Spinal cord (tissue), 9 donors: ENCODE measurements at regions not wholly inside any gene's neighbourhood (a gene's known extent, or its start where the extent isn't known, plus 50 kb on each side); places are given as distances from the start of the nearest gene placed in this dataset.
"Not testable (repeated sequence)": the region's sequence is repeated elsewhere in the genome, so short reads cannot be mapped to it uniquely, and the experiment has no call there.

Experiments
- DNase-seq, 6 donors: peaks; one replicate each; pipeline versions ENCODE4 v3.0.0 to v3.0.0-alpha.2; 2013 to 2015; ENCODE audit warnings: low spot score in 6 of 6, low read depth in 4 of 6
- H3K27ac ChIP-seq: one replicate; pipeline ENCODE4 v1.5.1; 2013; ENCODE audit warnings: low read depth, low read length, control low read depth
- H3K27me3 ChIP-seq: one replicate; pipeline ENCODE4 v1.6.1; 2013; ENCODE audit warnings: low read length; ENCODE audit not compliant: control insufficient read depth, insufficient read depth
- H3K36me3 ChIP-seq: one replicate; pipeline ENCODE4 v1.6.1; 2013; ENCODE audit warnings: low read length; ENCODE audit not compliant: control insufficient read depth, insufficient read depth
- H3K4me1 ChIP-seq: one replicate; pipeline ENCODE4 v1.6.1; 2013; ENCODE audit warnings: low read length; ENCODE audit not compliant: control insufficient read depth, insufficient read depth
- H3K4me3 ChIP-seq: one replicate; pipeline ENCODE4 v1.5.1; 2013; ENCODE audit warnings: low read depth, low read length, control low read depth
- H3K9me3 ChIP-seq: one replicate; pipeline ENCODE4 v1.6.1; 2013; ENCODE audit warnings: low read length; ENCODE audit not compliant: control insufficient read depth, insufficient read depth
- WGBS: methylation state at CpG from one replicate; pipeline ENCODE4 v1.1.5; 2013; ENCODE audit warnings: missing lambda C conversion rate; ENCODE audit not compliant: insufficient coverage; 5-methylcytosine and 5-hydroxymethylcytosine counted together
- donor health status: healthy.

DNA sequence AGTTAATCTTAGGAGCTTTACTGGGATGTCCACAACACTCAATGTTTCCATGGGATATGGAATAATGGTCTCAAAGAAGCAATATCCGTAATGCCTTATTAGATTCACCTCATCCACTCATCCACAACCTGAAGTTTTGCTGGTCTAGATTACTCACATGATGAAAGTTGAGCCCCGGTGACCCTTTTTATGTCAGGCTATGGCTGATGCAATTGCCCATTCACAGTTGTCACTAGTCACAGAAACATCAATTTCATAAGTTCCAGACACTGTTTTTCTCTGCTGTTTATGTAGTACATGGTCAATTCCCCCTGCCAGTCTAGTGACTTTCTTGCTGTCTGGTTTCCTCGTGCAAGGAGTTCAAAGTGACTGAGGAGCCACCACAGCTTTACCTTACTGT is 491.2 kb upstream of the ATXN8OS start:
- no peak overlapping the region for H3K4me3 ChIP-seq
- no peak overlapping the region for H3K27ac ChIP-seq
- no peaks in the 10 kb centered on the region for H3K9me3 ChIP-seq
- no peaks in the 10 kb centered on the region for H3K36me3 ChIP-seq
- no peaks in the 10 kb centered on the region for H3K27me3 ChIP-seq
- no peak for DNase-seq
- no peaks in the 10 kb centered on the region for H3K4me1 ChIP-seq
- 90% methylated on average over 2 of the region's 3 CpGs for WGBS

- H3K36me3 ChIP-seq, H3K4me1 ChIP-seq, H3K27me3 ChIP-seq, H3K9me3 ChIP-seq, H3K4me3 ChIP-seq, DNase-seq, H3K27ac ChIP-seq: not testable (repeated sequence)
- WGBS = no CpG with 5 or more reads among the region's 8 CpGs
Observed at GRCh38 chr13:69615055-69615454, 492.6 kb upstream of the ATXN8OS start.

GRCh38 chr13:69604698-69605097 is 502.9 kb upstream of the ATXN8OS start:
- H3K4me3 ChIP-seq = no peak overlapping the region
- H3K27ac ChIP-seq = no peak overlapping the region
- H3K4me1 ChIP-seq = no peaks in the 10 kb centered on the region
- no peak for DNase-seq
- no peaks in the 10 kb centered on the region for H3K36me3 ChIP-seq
- no peaks in the 10 kb centered on the region for H3K9me3 ChIP-seq
- H3K27me3 ChIP-seq = no peaks in the 10 kb centered on the region
- 100% methylated on average over 1 of the region's 1 CpG for whole genome bisulfite sequencing

DNA sequence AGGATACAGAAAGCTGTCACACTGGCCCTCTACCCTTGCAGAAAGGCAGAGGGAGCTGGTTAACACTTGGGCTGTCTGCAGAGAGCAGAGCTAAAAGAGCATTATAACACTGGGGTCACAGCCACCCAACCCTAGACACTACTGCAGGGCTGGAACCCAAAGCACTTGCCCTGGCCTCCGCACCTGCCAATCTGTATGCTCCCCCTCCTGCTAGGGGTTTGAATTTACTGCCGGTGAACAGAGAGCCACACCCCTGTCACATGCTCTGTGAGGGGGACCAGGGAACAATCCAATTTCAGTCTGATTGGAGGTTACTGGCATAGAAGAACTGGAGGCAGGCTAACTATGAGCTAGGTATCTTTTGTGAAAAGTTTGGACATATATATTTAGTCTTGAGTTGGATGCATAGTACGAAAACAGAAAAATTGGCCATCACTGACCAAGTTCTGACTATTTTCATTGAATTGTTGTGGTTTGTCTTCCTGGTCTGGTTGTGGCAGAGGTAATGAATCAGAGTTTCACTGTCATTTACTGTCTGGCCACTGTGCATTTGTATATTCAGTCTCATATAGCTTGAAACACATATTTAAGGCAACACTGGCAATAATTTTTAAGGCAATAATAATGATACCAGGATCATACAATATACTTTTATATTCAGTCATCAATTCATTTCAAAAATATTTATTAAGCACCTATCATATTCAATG is 504.3 kb upstream of the ATXN8OS start:
- Histone ChIP-seq H3K36me3 (no peaks in the 10 kb centered on the region), H3K9me3 (no peaks in the 10 kb centered on the region), H3K4me1 (no peaks in the 10 kb centered on the region), H3K4me3 (no peak overlapping the region), H3K27ac (no peak overlapping the region), H3K27me3 (no peaks in the 10 kb centered on the region)
- DNase-seq = no peak
- WGBS = 87% methylated on average over 3 of the region's 3 CpGs

DNA sequence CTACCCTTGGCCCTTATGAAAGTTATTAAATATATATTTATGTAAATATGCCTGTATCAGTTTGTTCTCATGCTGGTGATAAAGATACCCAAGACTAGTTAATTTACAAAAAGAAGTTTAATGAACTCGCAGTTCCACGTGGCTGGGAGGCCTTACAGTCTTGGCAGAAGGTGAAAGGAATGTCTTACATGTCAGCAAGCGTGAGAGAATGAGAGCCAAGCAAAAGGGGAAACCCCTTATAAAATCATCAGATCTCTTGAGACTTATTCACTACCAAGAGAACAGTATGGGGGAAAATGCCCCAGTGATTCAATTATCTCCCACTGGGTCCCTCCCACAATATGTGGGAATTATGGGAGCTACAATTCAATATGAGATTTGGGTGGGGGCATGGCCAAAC is 506.0 kb upstream of the ATXN8OS start:
- no peaks in the 10 kb centered on the region for H3K4me1 ChIP-seq
- no peaks in the 10 kb centered on the region for H3K36me3 ChIP-seq
- H3K4me3 ChIP-seq = no peak overlapping the region
- H3K27ac ChIP-seq = no peak overlapping the region
- H3K27me3 ChIP-seq = no peaks in the 10 kb centered on the region
- H3K9me3 ChIP-seq = no peaks in the 10 kb centered on the region
- 100% methylated on average over 2 of the region's 3 CpGs for WGBS
- DNase-seq = no peak

DNA sequence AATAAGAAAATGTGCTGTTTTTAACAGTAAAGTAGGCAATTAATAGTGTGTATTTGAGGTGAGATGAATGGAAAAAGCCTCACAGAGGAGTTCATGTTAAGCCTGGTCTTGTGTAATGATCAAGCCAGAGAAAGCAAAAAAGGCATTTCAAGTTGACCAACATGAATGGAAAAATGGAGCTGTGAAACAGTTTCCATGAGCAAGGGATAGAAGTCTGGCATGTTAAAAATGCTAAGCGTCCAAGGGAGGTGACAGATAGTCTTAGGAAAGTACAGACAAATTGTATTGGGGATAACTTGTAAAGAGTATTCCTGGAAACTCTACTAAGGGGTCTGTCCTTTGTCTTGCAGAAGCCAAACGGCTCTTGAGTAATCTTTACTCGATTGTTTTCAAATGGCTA is 506.8 kb upstream of the ATXN8OS start:
- 75% methylated on average over 1 of the region's 3 CpGs for WGBS

DNA sequence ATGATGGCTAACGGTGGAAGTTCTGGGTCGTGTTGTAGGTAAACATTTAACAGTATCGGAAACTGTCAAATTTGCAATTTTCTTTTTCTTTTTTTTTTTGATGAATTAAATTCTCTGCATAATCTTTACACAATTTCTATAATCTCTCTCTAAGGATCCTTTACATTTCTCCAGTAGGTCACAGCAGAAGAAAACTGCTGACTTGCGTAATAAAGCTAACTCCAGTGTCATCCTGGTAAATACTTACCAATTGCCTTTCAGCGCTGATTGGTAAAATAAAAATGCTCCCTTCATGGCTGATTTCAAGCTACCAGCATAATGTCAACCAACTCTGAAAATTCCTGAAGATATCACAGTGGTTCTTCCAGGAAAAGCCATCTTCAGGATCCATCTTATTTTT is 510.5 kb upstream of the ATXN8OS start:
- no peak overlapping the region for H3K27ac ChIP-seq
- H3K27me3 ChIP-seq = no peaks in the 10 kb centered on the region
- DNase-seq = no peak
- H3K4me3 ChIP-seq = no peak overlapping the region
- H3K36me3 ChIP-seq = no peaks in the 10 kb centered on the region
- 100% methylated on average over 1 of the region's 5 CpGs for WGBS
- no peaks in the 10 kb centered on the region for H3K9me3 ChIP-seq
- no peaks in the 10 kb centered on the region for H3K4me1 ChIP-seq

More for the DNA sequence above, 506.8 kb upstream of the ATXN8OS start:
- H3K4me1 ChIP-seq = no peaks in the 10 kb centered on the region
- H3K9me3 ChIP-seq = no peaks in the 10 kb centered on the region
- no peaks in the 10 kb centered on the region for H3K36me3 ChIP-seq
- DNase-seq = no peak
- H3K27ac ChIP-seq = no peak overlapping the region
- H3K4me3 ChIP-seq = no peak overlapping the region
- H3K27me3 ChIP-seq = no peaks in the 10 kb centered on the region

DNA sequence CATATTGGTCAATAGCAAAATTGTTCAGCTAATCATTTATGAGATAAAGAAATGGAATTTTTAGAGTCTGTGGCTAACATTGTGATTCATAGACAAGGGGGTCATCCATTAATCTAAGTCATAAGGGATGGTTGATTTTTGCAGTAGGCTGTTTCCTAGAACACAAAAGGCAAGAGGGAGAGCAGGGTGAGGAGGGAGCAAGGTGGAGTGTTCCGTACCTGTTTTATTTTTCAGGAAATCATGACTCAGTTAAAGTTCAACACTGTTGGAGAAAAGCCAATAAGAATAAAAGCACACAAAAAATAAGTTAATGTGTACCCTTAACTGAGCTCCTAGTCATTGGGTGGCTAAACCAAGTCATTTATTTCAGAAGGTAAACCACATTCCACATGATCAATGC is 512.4 kb upstream of the ATXN8OS start:
- Histone ChIP-seq H3K4me1 (no peaks in the 10 kb centered on the region), H3K4me3 (no peak overlapping the region), H3K9me3 (no peaks in the 10 kb centered on the region), H3K36me3 (no peaks in the 10 kb centered on the region), H3K27me3 (no peaks in the 10 kb centered on the region), H3K27ac (no peak overlapping the region)
- no peak for DNase-seq
- WGBS = no CpG with 5 or more reads among the region's 1 CpG

DNA sequence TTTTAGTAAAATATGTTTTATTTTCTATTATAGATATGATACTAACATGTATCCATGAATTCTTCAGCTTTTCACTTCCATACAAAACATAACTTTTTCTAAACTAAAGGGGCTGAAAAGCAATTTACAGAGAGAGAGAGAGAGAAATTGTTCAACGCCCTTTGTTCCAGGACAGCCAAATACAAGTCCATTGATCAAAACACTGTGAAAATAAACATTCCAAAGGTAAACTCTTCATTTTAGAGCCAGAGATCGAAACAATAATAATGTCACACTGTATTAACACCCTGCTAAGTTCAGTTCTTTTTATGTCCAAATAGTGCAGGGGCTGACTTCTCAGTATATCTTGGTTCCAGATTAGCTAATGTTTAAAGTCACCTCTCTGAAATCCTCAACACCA is 516.2 kb upstream of the ATXN8OS start:
- Histone ChIP-seq H3K4me3 (no peak overlapping the region), H3K9me3 (no peaks in the 10 kb centered on the region), H3K27me3 (no peaks in the 10 kb centered on the region), H3K27ac (no peak overlapping the region), H3K36me3 (no peaks in the 10 kb centered on the region), H3K4me1 (no peaks in the 10 kb centered on the region)
- WGBS = no CpG with 5 or more reads among the region's 2 CpGs
- DNase-seq = no peak

- Histone ChIP-seq H3K36me3 (no peaks in the 10 kb centered on the region), H3K27ac (no peak overlapping the region), H3K27me3 (no peaks in the 10 kb centered on the region), H3K4me1 (no peaks in the 10 kb centered on the region), H3K4me3 (no peak overlapping the region), H3K9me3 (no peaks in the 10 kb centered on the region)
- DNase-seq = peak in 1 of 6 donors; percentile 12
- no CpG with 5 or more reads among the region's 5 CpGs for WGBS
Observed at GRCh38 chr13:69589531-69590235, 517.9 kb upstream of the ATXN8OS start.
